Small intestine (tissue), 7 donors: ENCODE measurements at regions not wholly inside any gene's neighbourhood (a gene's known extent, or its start where the extent isn't known, plus 50 kb on each side); places are given as distances from the start of the nearest gene placed in this dataset.

Experiments
- DNase-seq, 2 donors: peaks; one replicate each; pipeline versions ENCODE4 v3.0.0 to v3.0.0-alpha.2; 2013
- FAIRE-seq: peaks from 2 replicates; lab custom pipeline; 2012; peaks lifted over from hg19 to GRCh38; lab: Jason Lieb, UNC
- H3K27ac ChIP-seq, 3 donors: one replicate each; pipeline ENCODE4 v1.5.1; 2013; ENCODE audit warnings: low read length in 2 of 3, mild to moderate bottlenecking in 2 of 3, control low read depth in 1 of 3, inconsistent platforms in 1 of 3, low read depth in 1 of 3, moderate library complexity in 1 of 3
- H3K27me3 ChIP-seq, 3 donors: one replicate each; pipeline ENCODE4 v1.6.1; 2013; ENCODE audit warnings: low read length in 3 of 3, inconsistent platforms in 1 of 3; ENCODE audit not compliant: control insufficient read depth in 3 of 3, insufficient read depth in 3 of 3
- H3K36me3 ChIP-seq, 3 donors: one replicate each; pipeline ENCODE4 v1.6.1; 2013; ENCODE audit warnings: low read length in 3 of 3, inconsistent platforms in 1 of 3, low read depth in 1 of 3, mild to moderate bottlenecking in 1 of 3, moderate library complexity in 1 of 3; ENCODE audit not compliant: control insufficient read depth in 3 of 3, insufficient read depth in 2 of 3
- H3K4me1 ChIP-seq, 3 donors: one replicate each; pipeline ENCODE4 v1.6.1; 2013; ENCODE audit warnings: low read length in 2 of 3, inconsistent platforms in 1 of 3, low read depth in 1 of 3, mild to moderate bottlenecking in 1 of 3, moderate library complexity in 1 of 3; ENCODE audit not compliant: control insufficient read depth in 3 of 3, insufficient read depth in 2 of 3
- H3K4me3 ChIP-seq, 3 donors: one replicate each; pipeline ENCODE4 v1.5.1; 2013; ENCODE audit warnings: low read length in 3 of 3, control low read depth in 1 of 3, inconsistent platforms in 1 of 3, low read depth in 1 of 3, mild to moderate bottlenecking in 1 of 3, moderate library complexity in 1 of 3
- H3K9me3 ChIP-seq, 2 donors: one replicate each; pipeline ENCODE4 v1.6.1; 2013; ENCODE audit warnings: low read depth in 1 of 2, low read length in 1 of 2; ENCODE audit not compliant: control insufficient read depth in 2 of 2, insufficient read depth in 1 of 2
- WGBS, 3 donors: extraction: QIAGEN DNeasy Blood & Tissue Kit; methylation state at CpG; one replicate each; pipeline ENCODE4 v1.1.7; 2013; 5-methylcytosine and 5-hydroxymethylcytosine counted together
- donor health status: healthy with polysubstance abuse.
- donor health status: control.
- donor health status: control.
- donor health status: Bipolar disorder and iron deficiency.
- donor health status: healthy.

DNA sequence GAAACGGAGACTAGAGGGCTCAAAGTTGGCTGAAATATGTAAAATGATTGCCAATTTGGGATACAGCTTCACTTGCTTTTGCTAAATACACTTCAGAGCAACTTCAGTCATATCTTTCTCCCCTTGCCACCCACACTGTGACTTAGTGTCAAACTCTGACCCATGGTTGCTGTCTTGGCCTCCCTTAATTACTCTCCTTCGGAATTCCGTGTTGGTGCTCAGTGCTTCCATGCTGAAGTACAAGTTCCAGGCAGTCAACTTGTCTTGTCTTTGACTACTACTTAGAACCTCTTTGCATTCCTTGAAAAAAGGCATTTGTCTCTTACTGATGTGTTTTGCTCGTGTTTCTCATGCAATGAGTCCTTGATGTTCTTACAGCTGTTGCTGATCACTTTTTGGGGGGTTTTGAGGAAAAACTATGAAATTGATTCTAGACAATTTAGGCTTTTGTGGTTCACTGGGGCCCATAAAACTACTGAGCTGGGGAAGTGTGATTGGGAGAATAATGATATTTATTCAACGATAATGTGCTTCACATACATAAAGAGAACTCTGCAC, 146.0 kb downstream of the UBE2E3 start:
- Histone ChIP-seq H3K9me3 (no peaks in the 10 kb centered on the region), H3K4me3 (no peak overlapping the region), H3K4me1 (no peaks in the 10 kb centered on the region), H3K36me3 (no peaks in the 10 kb centered on the region), H3K27me3 (no peaks in the 10 kb centered on the region), H3K27ac (peak overlapping the region in 2 of 3 donors; percentile 67 to 70)
- FAIRE-seq (no peak), DNase-seq (no peak)
- 78 to 81% (median 79%) methylated on average over 5 of the region's 5 CpGs for whole genome bisulfite sequencing, 3 donors

DNA sequence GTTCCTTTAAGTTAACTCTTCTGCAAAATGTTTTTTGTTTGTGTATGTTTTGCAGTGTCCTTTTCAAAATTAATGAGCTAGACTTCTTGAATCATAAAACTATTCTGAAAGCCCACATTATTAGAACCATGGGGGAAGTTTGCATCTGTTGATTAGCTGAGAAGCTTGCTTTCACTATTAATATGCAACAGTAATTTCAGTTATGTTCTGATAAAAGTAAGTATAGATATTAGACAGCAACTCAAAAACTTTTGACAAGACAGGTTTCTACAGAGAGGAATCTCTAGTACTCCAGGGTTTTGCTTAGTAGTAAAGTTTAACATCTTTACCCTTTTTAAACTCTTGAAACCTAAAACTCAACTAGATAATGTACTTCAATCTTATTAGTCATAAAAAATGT, 147.8 kb downstream of the UBE2E3 start:
- no peaks in the 10 kb centered on the region for H3K36me3 ChIP-seq
- no peaks in the 10 kb centered on the region for H3K9me3 ChIP-seq
- FAIRE-seq (no peak), DNase-seq (no peak)
- H3K27me3 ChIP-seq, result no peaks in the 10 kb centered on the region
- H3K4me1 ChIP-seq, result no peaks in the 10 kb centered on the region
- H3K27ac ChIP-seq, result no peak overlapping the region
- no peak overlapping the region for H3K4me3 ChIP-seq

DNA sequence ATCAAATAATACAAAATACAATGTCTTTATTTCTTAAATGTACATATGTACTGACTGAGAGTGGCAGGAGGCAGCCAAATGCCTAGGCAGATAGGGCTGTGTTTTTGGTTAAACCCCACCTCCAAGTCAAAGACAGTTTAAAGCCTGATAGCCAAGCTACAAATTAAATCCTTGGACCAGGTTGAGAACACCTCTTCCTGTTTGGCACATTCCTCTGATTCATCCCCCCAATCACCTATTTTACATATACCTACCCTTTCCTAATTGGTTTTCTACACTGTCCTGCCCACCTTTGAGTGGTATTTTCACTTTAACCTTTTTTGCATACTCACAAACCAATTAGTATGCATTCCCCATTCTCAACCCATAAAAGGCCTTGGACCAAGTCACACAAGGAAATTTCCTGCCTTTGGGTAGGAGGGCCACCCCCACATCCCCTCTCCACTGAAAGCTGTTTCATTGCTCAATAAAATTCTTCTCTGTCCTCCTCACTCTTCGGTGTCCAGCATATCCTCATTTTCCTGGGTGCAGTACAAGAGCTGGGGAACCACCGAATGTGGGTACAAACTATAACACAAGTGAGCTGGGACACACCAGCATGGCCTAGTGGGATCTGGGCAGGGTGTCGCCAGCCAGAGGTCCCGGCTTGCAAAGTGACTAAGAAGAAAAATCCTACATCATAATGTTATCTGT, 149.1 kb downstream of the UBE2E3 start:
- H3K27ac ChIP-seq, result peak overlapping the region in 1 of 3 donors; percentile 61
- no peaks in the 10 kb centered on the region for H3K27me3 ChIP-seq
- H3K36me3 ChIP-seq, result no peaks in the 10 kb centered on the region
- peaks cover 0 to 3% of the 10 kb centered on the region in 2 donors for H3K9me3 ChIP-seq
- H3K4me1 ChIP-seq, result no peaks in the 10 kb centered on the region
- FAIRE-seq, result no peak
- H3K4me3 ChIP-seq, result no peak overlapping the region
- WGBS, 3 donors, result 74 to 84% (median 80%) methylated on average over 4 of the region's 4 CpGs
- no peak for DNase-seq

DNA sequence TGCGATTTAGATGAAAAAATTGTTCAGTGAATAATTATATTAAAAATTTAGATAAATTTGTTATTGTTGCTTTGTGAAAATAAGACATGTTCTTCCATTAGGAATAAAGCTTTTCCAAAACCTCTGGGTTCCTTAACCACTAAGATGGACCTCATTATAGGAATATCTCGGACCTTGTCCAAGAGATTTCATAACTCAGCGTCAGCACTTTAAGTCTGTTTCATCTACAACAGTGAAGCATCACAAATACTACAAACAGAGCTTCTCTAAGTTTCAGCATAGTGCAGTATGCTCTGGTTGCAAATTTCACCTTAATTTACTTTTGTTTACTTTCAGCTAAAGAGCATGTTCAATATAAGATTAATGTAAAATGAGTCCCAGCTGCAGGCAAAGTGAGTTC, 150.3 kb downstream of the UBE2E3 start:
- FAIRE-seq, result no peak
- 65 to 80% (median 79%) methylated on average over 3 of the region's 3 CpGs for WGBS, 3 donors

DNA sequence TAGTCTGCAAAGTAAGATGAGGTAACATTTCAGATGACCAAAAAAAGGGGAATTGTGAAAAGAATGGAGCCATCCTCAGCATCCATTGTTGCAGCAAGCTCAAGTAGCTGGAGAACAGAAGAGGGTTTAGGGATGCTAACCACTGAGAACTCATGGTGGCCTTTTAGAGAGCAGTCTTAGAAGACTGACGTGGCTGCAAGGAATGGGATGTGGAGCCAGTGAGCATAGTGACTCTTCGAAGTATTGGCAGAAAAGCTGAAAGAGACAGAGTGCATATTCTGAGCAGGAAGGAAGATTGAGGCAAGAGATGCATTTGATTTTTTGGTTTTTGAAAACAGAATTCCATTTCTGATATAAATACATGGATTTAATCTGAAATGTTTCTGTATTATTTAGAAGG, 151.2 kb downstream of the UBE2E3 start:
- DNase-seq, result no peak
- H3K4me1 ChIP-seq, result no peaks in the 10 kb centered on the region
- WGBS, 3 donors, result 49 to 57% (median 56%) methylated on average over 2 of the region's 2 CpGs
- FAIRE-seq, result no peak
- peak overlapping the region in 2 of 3 donors; percentile 63 to 80 for H3K27ac ChIP-seq
- H3K4me3 ChIP-seq, result no peak overlapping the region
- no peaks in the 10 kb centered on the region for H3K36me3 ChIP-seq
- peaks cover 0 to 4% of the 10 kb centered on the region in 2 donors for H3K9me3 ChIP-seq
- no peaks in the 10 kb centered on the region for H3K27me3 ChIP-seq

More for the DNA sequence above, 150.3 kb downstream of the UBE2E3 start:
- Histone ChIP-seq H3K4me3 (no peak overlapping the region), H3K27me3 (no peaks in the 10 kb centered on the region), H3K36me3 (no peaks in the 10 kb centered on the region), H3K4me1 (no peaks in the 10 kb centered on the region), H3K9me3 (peaks cover 0 to 4% of the 10 kb centered on the region in 2 donors), H3K27ac (no peak overlapping the region)
- DNase-seq, result no peak

DNA sequence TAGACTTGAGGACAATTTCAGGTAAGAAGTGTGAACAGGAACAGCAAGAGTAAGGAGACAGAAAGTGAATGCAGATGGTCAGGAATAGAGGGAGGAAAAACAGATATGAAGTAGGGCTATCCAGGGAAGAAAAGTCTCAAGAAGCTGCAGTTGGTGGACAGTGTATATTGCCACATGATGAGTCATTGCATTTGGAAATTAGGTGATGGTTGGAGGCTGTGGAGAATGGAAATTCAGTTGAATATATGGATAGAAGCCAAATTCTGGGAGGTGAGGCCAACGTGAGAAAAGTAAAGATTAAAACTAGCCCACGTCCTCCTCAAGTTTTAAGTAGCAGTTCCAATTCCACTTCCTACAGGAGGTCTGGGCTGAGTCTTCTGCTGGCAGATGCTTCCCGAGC, 158.4 kb downstream of the UBE2E3 start:
- H3K27ac ChIP-seq, result peak overlapping the region in 1 of 3 donors; percentile 32
- WGBS, 3 donors, result 37 to 57% (median 52%) methylated on average over 3 of the region's 3 CpGs
- no peak for FAIRE-seq
- no peak for DNase-seq
- H3K4me1 ChIP-seq, result no peaks in the 10 kb centered on the region
- H3K27me3 ChIP-seq, result no peaks in the 10 kb centered on the region
- no peak overlapping the region for H3K4me3 ChIP-seq
- H3K36me3 ChIP-seq, result no peaks in the 10 kb centered on the region
- peaks cover 0 to 4% of the 10 kb centered on the region in 2 donors for H3K9me3 ChIP-seq

DNA sequence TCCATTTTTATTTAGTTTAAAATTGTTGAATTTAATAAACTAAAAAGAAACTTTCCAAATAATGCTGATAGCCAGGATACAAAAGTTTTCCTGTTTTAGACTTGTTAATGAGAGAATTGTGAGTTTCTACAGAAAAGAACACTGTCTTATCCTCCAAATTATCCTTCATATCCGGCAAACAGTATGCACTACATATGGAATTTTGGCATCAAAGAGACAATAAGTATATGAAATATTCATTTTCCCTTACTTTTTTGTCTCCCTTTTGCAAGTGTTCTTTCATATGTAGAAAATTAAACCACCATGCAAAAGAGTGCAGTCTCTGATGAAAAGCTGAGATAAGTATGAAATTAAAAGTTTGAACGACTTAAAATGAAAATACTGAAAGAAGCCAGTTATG, 159.4 kb downstream of the UBE2E3 start:
- Histone ChIP-seq H3K4me1 (no peaks in the 10 kb centered on the region), H3K27ac (no peak overlapping the region), H3K36me3 (no peaks in the 10 kb centered on the region), H3K9me3 (no peaks in the 10 kb centered on the region), H3K27me3 (no peaks in the 10 kb centered on the region), H3K4me3 (no peak overlapping the region)
- DNase-seq, result no peak
- FAIRE-seq, result no peak
- 68 to 74% (median 71%) methylated on average over 2 of the region's 2 CpGs for WGBS, 3 donors

DNA sequence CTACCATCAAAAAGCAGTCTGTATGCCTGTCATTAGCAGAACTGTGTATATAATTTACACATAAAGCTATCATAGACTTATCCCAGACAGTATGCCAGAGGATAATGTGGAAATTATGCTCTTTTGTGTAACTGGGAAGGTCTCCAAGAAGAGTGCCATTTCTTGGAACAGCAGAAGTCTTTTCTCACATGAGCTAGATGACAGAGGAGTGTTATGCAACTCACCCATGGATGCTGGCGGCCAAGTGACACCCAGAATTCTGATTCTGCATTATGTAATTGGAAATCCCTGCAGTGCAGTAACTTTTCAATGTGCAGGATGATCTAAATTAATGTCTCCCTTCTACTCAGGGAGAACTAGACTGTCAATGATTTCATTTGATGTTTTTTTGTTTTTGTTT, 160.0 kb downstream of the UBE2E3 start:
- Histone ChIP-seq H3K27ac (peak overlapping the region in 1 of 3 donors; percentile 20), H3K27me3 (no peaks in the 10 kb centered on the region), H3K4me1 (no peaks in the 10 kb centered on the region), H3K4me3 (no peak overlapping the region), H3K36me3 (no peaks in the 10 kb centered on the region), H3K9me3 (no peaks in the 10 kb centered on the region)
- FAIRE-seq (no peak), DNase-seq (no peak)
- WGBS, 3 donors, result 52 to 71% (median 63%) methylated on average over 1 of the region's 1 CpG
